SK-N-SH (cell line): ENCODE measurements at regions not wholly inside any gene's neighbourhood (a gene's known extent, or its start where the extent isn't known, plus 50 kb on each side); places are given as distances from the start of the nearest gene placed in this dataset.
"Not testable (repeated sequence)": the region's sequence is repeated elsewhere in the genome, so short reads cannot be mapped to it uniquely, and the experiment has no call there.

Experiments
- CTCF ChIA-PET: fragments of 300-600, 350-600 bp; formaldehyde crosslinking; extraction: SDS; loops from one replicate; lab custom pipeline; 2021; lab: Yijun Ruan, JAX
- POLR2A ChIA-PET: fragments of 350-600 bp; sonication (Branson Sonifier 250); formaldehyde crosslinking; extraction: SDS; loops from one replicate; lab custom pipeline; 2020; ENCODE audit warnings: antibody characterized with exemption, inconsistent platforms; lab: Yijun Ruan, JAX
- DNase-seq: peaks from one replicate; pipeline ENCODE4 v3.0.0; 2012
- H2AFZ ChIP-seq: fragments of 200-600 bp; sonication (generic); 2 replicates; pipeline ENCODE4 v1.8.1; 2016; ENCODE audit warnings: antibody characterized with exemption, mild to moderate bottlenecking, low read depth
- H3F3A ChIP-seq: fragments of 200-600 bp; sonication (generic); replicated peaks from 2 replicates; pipeline ENCODE3; 2016; ENCODE audit warnings: antibody characterized with exemption, mild to moderate bottlenecking; ENCODE audit not compliant: insufficient read depth
- H3K27ac ChIP-seq, 2 experiments: fragments of 200-500 bp in 1 of 2; fragments of 200-600 bp in 1 of 2; sonication (Bioruptor generic) in 1 of 2; sonication (generic), shearing (Covaris generic) in 1 of 2; 2 replicates each; pipeline versions ENCODE4 v1.5.1 to v1.6.1; 2014 to 2016; ENCODE audit warnings: low read depth in 2 of 2, inconsistent platforms in 1 of 2, low read length in 1 of 2, mild to moderate bottlenecking in 1 of 2, mixed read lengths in 1 of 2
- H3K27me3 ChIP-seq: fragments of 200-600 bp; sonication (generic), shearing (Covaris generic); 2 replicates; pipeline ENCODE4 v1.6.1; 2016; ENCODE audit warnings: mixed run types; ENCODE audit not compliant: insufficient read depth
- H3K36me3 ChIP-seq, 2 experiments: fragments of 200-500 bp in 1 of 2; fragments of 200-600 bp in 1 of 2; sonication (Bioruptor generic) in 1 of 2; sonication (generic) in 1 of 2; replicated peaks in 1 of 2; 2 replicates each; pipeline versions ENCODE3 to v1.5.1; 2014 to 2016; ENCODE audit warnings: low read length in 1 of 2, mild to moderate bottlenecking in 1 of 2; ENCODE audit not compliant: insufficient read depth in 2 of 2, control insufficient read depth in 1 of 2
- H3K4me1 ChIP-seq, 2 experiments: fragments of 200-500 bp in 1 of 2; fragments of 200-600 bp in 1 of 2; sonication (Bioruptor generic) in 1 of 2; sonication (generic), shearing (Covaris generic) in 1 of 2; 2 replicates each; pipeline versions ENCODE4 v1.5.1 to v1.6.1; 2014 to 2016; ENCODE audit warnings: low read depth in 1 of 2, low read length in 1 of 2, mixed run types in 1 of 2; ENCODE audit not compliant: insufficient read depth in 2 of 2, control insufficient read depth in 1 of 2
- H3K4me2 ChIP-seq: fragments of 200-600 bp; sonication (generic), shearing (Covaris generic); 2 replicates; pipeline ENCODE4 v1.6.1; 2017; ENCODE audit warnings: mixed run types
- H3K4me3 ChIP-seq, 2 experiments: fragments of 200-500 bp in 1 of 2; fragments of 200-600 bp in 1 of 2; sonication (Bioruptor generic) in 1 of 2; sonication (generic), shearing (Covaris generic) in 1 of 2; 2 replicates each; pipeline versions ENCODE4 v1.5.1 to v1.8.1; 2014 to 2016; ENCODE audit warnings: low read depth in 2 of 2, inconsistent platforms in 1 of 2, low read length in 1 of 2, mild to moderate bottlenecking in 1 of 2, mixed read lengths in 1 of 2, moderate library complexity in 1 of 2
- H3K79me2 ChIP-seq: fragments of 200-600 bp; sonication (generic); 2 replicates; pipeline ENCODE4 v1.8.1; 2017; ENCODE audit warnings: mild to moderate bottlenecking; ENCODE audit not compliant: insufficient read depth
- H3K9ac ChIP-seq: fragments of 200-600 bp; sonication (generic); 2 replicates; pipeline ENCODE4 v1.6.1; 2017; ENCODE audit warnings: mixed run types
- H3K9me2 ChIP-seq: fragments of 200-600 bp; sonication (generic); 2 replicates; pipeline ENCODE4 v1.6.1; 2017; ENCODE audit warnings: mixed run types
- H3K9me3 ChIP-seq: fragments of 200-600 bp; sonication (generic); 2 replicates; pipeline ENCODE4 v1.6.1; 2017; ENCODE audit warnings: mixed run types, mild to moderate bottlenecking, moderate library complexity
- H4K20me1 ChIP-seq: fragments of 200-600 bp; sonication (generic); 2 replicates; pipeline ENCODE4 v1.6.1; 2017; ENCODE audit warnings: mild to moderate bottlenecking, mixed run types; ENCODE audit not compliant: insufficient read depth
- CHD2 ChIP-seq: fragments of 150-350 bp; IDR thresholded peaks from 2 replicates; pipeline ENCODE4 v1.6.1; 2018; ENCODE audit warnings: low read length; ENCODE audit not compliant: partially characterized antibody
- EZH2phosphoT487 ChIP-seq: fragments of 200-600 bp; sonication (generic); IDR thresholded peaks from 2 replicates; pipeline ENCODE4 v1.6.1; 2017; ENCODE audit warnings: low read depth, mixed run types, mild to moderate bottlenecking, antibody characterized with exemption, moderate library complexity, borderline replicate concordance
- FOXJ3 ChIP-seq: sonication (generic); formaldehyde crosslinking; IDR thresholded peaks from 2 replicates; pipeline ENCODE4 v1.5.1; 2020; ENCODE audit warnings: mild to moderate bottlenecking, missing genetic modification reagents
- JUND ChIP-seq: IDR thresholded peaks from 2 replicates; pipeline ENCODE4 v1.4.0; 2012
- MEF2A ChIP-seq: IDR thresholded peaks from 2 replicates; pipeline ENCODE4 v1.4.0; 2012; ENCODE audit warnings: low read depth, borderline replicate concordance
- NRF1 ChIP-seq: IDR thresholded peaks from 2 replicates; pipeline ENCODE4 v1.6.1; 2012; ENCODE audit warnings: low read depth, mild to moderate bottlenecking, low read length
- POLR2AphosphoS5 ChIP-seq: IDR thresholded peaks from 2 replicates; pipeline ENCODE4 v1.6.1; 2012; ENCODE audit warnings: low read depth, low read length
- RAD21 ChIP-seq: IDR thresholded peaks from 2 replicates; pipeline ENCODE4 v1.6.1; 2012; ENCODE audit warnings: mild to moderate bottlenecking, low read length
- RFX5 ChIP-seq: IDR thresholded peaks from 2 replicates; pipeline ENCODE4 v1.6.1; 2012; ENCODE audit warnings: mild to moderate bottlenecking, improper control_type of control experiment, low read length
- SMC3 ChIP-seq: IDR thresholded peaks from 2 replicates; pipeline ENCODE4 v1.6.1; 2012; ENCODE audit warnings: low read depth, low read length, improper control_type of control experiment
- TEAD4 ChIP-seq: IDR thresholded peaks from 2 replicates; pipeline ENCODE4 v1.4.0; 2012; ENCODE audit warnings: mild to moderate bottlenecking, borderline replicate concordance; ENCODE audit not compliant: insufficient read depth
- USF1 ChIP-seq: IDR thresholded peaks from 2 replicates; pipeline ENCODE4 v1.4.0; 2012; ENCODE audit warnings: low read depth, borderline replicate concordance
- YY1 ChIP-seq: IDR thresholded peaks from 2 replicates; pipeline ENCODE4 v1.4.0; 2012; ENCODE audit warnings: low read depth, mild to moderate bottlenecking
- WGBS: methylation state at CpG from one replicate; pipeline ENCODE4 v1.1.6; 2017; ENCODE audit warnings: low lambda C conversion rate; 5-methylcytosine and 5-hydroxymethylcytosine counted together

GRCh38 chr17:51365090-51365489, 104.7 kb downstream of the UTP18 start:
- Histone ChIP-seq H3K79me2 (no peaks in the 10 kb centered on the region), H3K9me2 (no peaks in the 10 kb centered on the region), H3K27me3 (no peaks in the 10 kb centered on the region), H2AFZ (no peak overlapping the region), H3F3A (no peaks in the 10 kb centered on the region), H3K36me3 (no peaks in the 10 kb centered on the region), H3K9me3 (no peaks in the 10 kb centered on the region), H3K4me3 (no peak overlapping the region), H3K9ac (no peak overlapping the region), H3K4me2 (no peak overlapping the region), H4K20me1 (no peaks in the 10 kb centered on the region), H3K27ac (no peak overlapping the region), H3K4me1 (peaks cover 0 to 16% of the 10 kb centered on the region in 2 experiments; a peak in 1 of 4 replicates)
- no peak for DNase-seq
- no peak for TF ChIP-seq USF1
- no peak for TF ChIP-seq MEF2A
- no peak for TF ChIP-seq TEAD4
- no peak for TF ChIP-seq NRF1
- TF ChIP-seq EZH2phosphoT487: no peak
- TF ChIP-seq POLR2AphosphoS5: no peak
- no peak for TF ChIP-seq SMC3
- no peak for TF ChIP-seq YY1
- no peak for TF ChIP-seq FOXJ3 (CRISPR knock-in tag)
- TF ChIP-seq RFX5: no peak
- no peak for TF ChIP-seq JUND
- POLR2A ChIA-PET: no interaction called here
- WGBS: 43% methylated on average over 8 of the region's 8 CpGs
- CTCF ChIA-PET: interaction anchor here (1.3 to 3.6 kb wide), 2 partner anchors 67 to 496 kb away, joined by 3 to 33 read pairs; no protein-coding TSS in a partner anchor

GRCh38 chr17:51366866-51367265, 106.5 kb downstream of the UTP18 start:
- Histone ChIP-seq H4K20me1 (no peaks in the 10 kb centered on the region), H3K4me1 (peaks cover 0 to 22% of the 10 kb centered on the region in 2 experiments; a peak in 1 of 4 replicates), H3K9ac (no peak overlapping the region), H3K9me2 (no peaks in the 10 kb centered on the region), H3K9me3 (no peaks in the 10 kb centered on the region), H3K27ac (no peak overlapping the region), H3K27me3 (no peaks in the 10 kb centered on the region), H3K36me3 (no peaks in the 10 kb centered on the region), H2AFZ (no peak overlapping the region), H3K4me3 (no peak overlapping the region), H3K79me2 (no peaks in the 10 kb centered on the region), H3F3A (no peaks in the 10 kb centered on the region), H3K4me2 (no peak overlapping the region)
- WGBS: 71% methylated on average over 3 of the region's 3 CpGs
- no peak for DNase-seq
- CTCF ChIA-PET: interaction anchor here (0.9 to 3.6 kb wide), 5 partner anchors 9 to 398 kb away, joined by 3 to 33 read pairs (median 3); no protein-coding TSS in a partner anchor
- TF ChIP-seq RAD21 (peak; percentile 45), CHD2 (no peak)
- POLR2A ChIA-PET: no interaction called here

GRCh38 chr17:51367836-51368235, 107.5 kb downstream of the UTP18 start:
- H2AFZ ChIP-seq, H3K9me3 ChIP-seq, H3K36me3 ChIP-seq, H3K4me2 ChIP-seq, H3K9ac ChIP-seq, H3K9me2 ChIP-seq, H3K4me3 ChIP-seq, H3K79me2 ChIP-seq, H3F3A ChIP-seq, H3K27me3 ChIP-seq, DNase-seq, POLR2A ChIA-PET, H4K20me1 ChIP-seq, H3K27ac ChIP-seq: not testable (repeated sequence)
- WGBS: 9% methylated on average over 1 of the region's 1 CpG
- peaks cover 0 to 23% of the 10 kb centered on the region in 2 experiments; a peak in 1 of 4 replicates for H3K4me1 ChIP-seq
- CTCF ChIA-PET: interaction anchor here (0.8 to 1.6 kb wide), 2 partner anchors 45 to 739 kb away, joined by 3 to 5 read pairs; no protein-coding TSS in a partner anchor
